ENCODE measurements at regions not wholly inside any gene's neighbourhood (a gene's known extent, or its start where the extent isn't known, plus 50 kb on each side); places are given as distances from the start of the nearest gene placed in this dataset.

DNA sequence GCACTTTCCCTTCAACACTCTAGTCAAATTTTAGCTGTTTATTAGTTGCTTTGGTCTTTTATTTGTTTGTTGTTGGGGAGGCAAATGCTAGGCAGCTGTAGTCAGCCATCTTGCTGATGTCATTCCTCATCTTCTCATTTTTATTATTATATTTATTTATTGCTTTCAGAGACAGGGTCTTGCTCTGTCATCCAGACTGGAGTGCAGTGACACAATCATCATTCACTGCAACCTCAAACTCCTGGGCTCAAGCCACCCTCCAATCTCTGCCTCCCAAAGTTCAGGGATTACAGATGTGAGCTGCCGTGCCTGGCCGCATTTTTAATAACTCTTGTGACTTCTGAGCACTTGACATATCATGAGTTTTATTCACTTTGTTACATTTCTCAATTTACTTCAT is 441.4 kb downstream of the DIPK2A start:
- TF ChIP-seq POLR2A (IDR thresholded peaks at IDR 0.05; ENCODE audit: low read depth, low read length): no peak
- no peak for TF ChIP-seq TAF1 (IDR thresholded peaks at IDR 0.05; ENCODE audit: low read depth, low read length)

Measured in GM12891 (cell line).